ENCODE measurements at regions not wholly inside any gene's neighbourhood (a gene's known extent, or its start where the extent isn't known, plus 50 kb on each side); places are given as distances from the start of the nearest gene placed in this dataset.

GRCh38 chr13:57409656-57410055 lies 221.9 kb upstream of the PCDH17 start:
- H3K27ac ChIP-seq (ENCODE audit: low read depth in 1 of 3, low read length in 2 of 3): no peak overlapping the region
- H3K27me3 ChIP-seq (ENCODE audit: control insufficient read depth in 3 of 3, insufficient read depth in 3 of 3, low read length in 3 of 3): no peaks in the 10 kb centered on the region
- WGBS, 3 donors: 92 to 95% (median 94%) methylated on average over 1 of the region's 1 CpG
- FAIRE-seq (no peak), DNase-seq (no peak)
- H3K4me3 ChIP-seq (ENCODE audit: low read depth in 1 of 3, low read length in 3 of 3): no peak overlapping the region
- no peaks in the 10 kb centered on the region for H3K36me3 ChIP-seq (ENCODE audit: control insufficient read depth in 3 of 3, insufficient read depth in 2 of 3, low read depth in 1 of 3, low read length in 3 of 3)
- H3K9me3 ChIP-seq (ENCODE audit: control insufficient read depth in 2 of 2, insufficient read depth in 1 of 2, low read depth in 1 of 2, low read length in 1 of 2): peaks cover 0 to 7% of the 10 kb centered on the region in 2 donors
- no peaks in the 10 kb centered on the region for H3K4me1 ChIP-seq (ENCODE audit: control insufficient read depth in 3 of 3, insufficient read depth in 2 of 3, low read depth in 1 of 3, low read length in 2 of 3)

DNA sequence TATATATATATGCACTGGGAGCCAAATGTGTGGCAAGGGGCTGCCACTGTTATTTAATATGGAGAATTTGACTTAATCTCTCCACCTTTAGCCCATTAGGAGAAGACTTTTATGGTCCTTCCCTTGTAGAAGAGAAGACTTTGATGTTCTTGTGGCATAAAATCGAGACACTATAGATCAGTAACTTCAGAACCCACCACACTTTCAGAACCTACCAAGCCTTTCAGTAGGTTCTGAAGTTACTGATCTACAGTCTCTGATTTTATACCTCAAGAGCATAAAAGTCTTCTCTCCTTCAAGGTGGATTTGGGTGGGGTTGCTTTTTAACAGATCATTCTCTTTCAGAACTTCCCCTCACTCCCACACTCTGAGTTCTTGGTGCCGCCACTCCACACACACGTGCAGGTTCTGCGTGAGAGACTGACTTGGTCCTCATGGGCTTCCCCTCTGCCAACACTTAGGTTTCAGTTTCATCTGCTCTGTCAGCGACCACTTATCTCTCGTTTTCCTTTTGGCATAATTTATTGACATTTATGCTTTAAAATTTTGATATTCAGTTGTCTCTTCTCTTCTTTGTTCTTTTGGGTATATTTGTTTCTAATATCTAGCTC lies 213.4 kb upstream of the PCDH17 start:
- Histone ChIP-seq H3K4me1 (ENCODE audit: control insufficient read depth in 3 of 3, insufficient read depth in 2 of 3, low read depth in 1 of 3, low read length in 2 of 3) (no peaks in the 10 kb centered on the region), H3K27ac (ENCODE audit: low read depth in 1 of 3, low read length in 2 of 3) (no peak overlapping the region), H3K27me3 (ENCODE audit: control insufficient read depth in 3 of 3, insufficient read depth in 3 of 3, low read length in 3 of 3) (no peaks in the 10 kb centered on the region), H3K36me3 (ENCODE audit: control insufficient read depth in 3 of 3, insufficient read depth in 2 of 3, low read depth in 1 of 3, low read length in 3 of 3) (no peaks in the 10 kb centered on the region), H3K4me3 (ENCODE audit: low read depth in 1 of 3, low read length in 3 of 3) (no peak overlapping the region), H3K9me3 (ENCODE audit: control insufficient read depth in 2 of 2, insufficient read depth in 1 of 2, low read depth in 1 of 2, low read length in 1 of 2) (no peaks in the 10 kb centered on the region)
- WGBS, 3 donors: 58 to 74% (median 60%) methylated on average over 6 of the region's 6 CpGs
- FAIRE-seq: no peak
- DNase-seq: no peak

DNA sequence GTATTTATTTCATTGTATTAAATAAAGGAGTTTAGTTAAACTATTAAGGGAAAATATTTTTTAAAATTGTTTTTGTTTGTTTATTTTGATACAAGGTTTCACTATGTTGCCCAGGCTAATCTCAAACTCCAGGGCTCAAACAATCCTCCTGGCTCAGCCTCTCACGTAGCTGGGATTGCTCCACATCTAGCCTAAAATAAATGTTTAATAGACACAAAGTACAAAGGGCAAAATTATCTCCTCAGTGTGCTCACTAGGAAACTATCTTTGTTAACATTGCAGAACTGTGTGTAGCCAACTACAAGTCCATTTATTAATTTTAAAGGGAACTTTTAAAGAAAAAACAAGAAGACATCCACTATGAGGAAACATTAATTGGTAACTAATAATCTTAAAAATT lies 207.2 kb upstream of the PCDH17 start:
- Histone ChIP-seq H3K27ac (ENCODE audit: low read depth in 1 of 3, low read length in 2 of 3) (no peak overlapping the region), H3K27me3 (ENCODE audit: control insufficient read depth in 3 of 3, insufficient read depth in 3 of 3, low read length in 3 of 3) (no peaks in the 10 kb centered on the region), H3K9me3 (ENCODE audit: control insufficient read depth in 2 of 2, insufficient read depth in 1 of 2, low read depth in 1 of 2, low read length in 1 of 2) (peaks cover 0 to 5% of the 10 kb centered on the region in 2 donors), H3K4me1 (ENCODE audit: control insufficient read depth in 3 of 3, insufficient read depth in 2 of 3, low read depth in 1 of 3, low read length in 2 of 3) (no peaks in the 10 kb centered on the region), H3K4me3 (ENCODE audit: low read depth in 1 of 3, low read length in 3 of 3) (no peak overlapping the region), H3K36me3 (ENCODE audit: control insufficient read depth in 3 of 3, insufficient read depth in 2 of 3, low read depth in 1 of 3, low read length in 3 of 3) (no peaks in the 10 kb centered on the region)
- FAIRE-seq: no peak
- 14 to 44% (median 23%) methylated on average over 1 of the region's 1 CpG for WGBS, 3 donors
- DNase-seq: peak in 1 of 2 donors; percentile 2

DNA sequence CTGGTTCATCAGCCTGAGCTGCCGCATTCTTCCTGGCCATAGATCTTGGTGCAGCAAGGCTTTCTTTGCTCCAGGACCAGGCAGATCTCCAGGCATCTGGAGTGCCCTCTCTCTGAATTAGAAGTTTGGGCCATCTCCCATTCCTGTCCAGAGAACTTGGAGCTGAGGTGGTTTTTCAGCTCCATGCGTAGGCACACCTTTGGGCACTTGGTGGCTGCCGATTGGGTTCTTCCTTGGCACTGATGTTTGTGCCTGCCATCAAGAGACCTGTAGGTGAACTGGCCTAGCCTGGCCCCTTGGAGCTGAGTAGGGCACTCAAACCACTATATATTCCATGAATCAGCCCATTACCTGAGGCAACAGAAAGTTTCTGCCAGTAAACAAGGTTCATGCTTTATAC lies 206.0 kb upstream of the PCDH17 start:
- no peak for DNase-seq
- no peaks in the 10 kb centered on the region for H3K27me3 ChIP-seq (ENCODE audit: control insufficient read depth in 3 of 3, insufficient read depth in 3 of 3, low read length in 3 of 3)
- whole genome bisulfite sequencing, 3 donors: 94 to 98% (median 97%) methylated on average over 3 of the region's 3 CpGs
- H3K9me3 ChIP-seq (ENCODE audit: control insufficient read depth in 2 of 2, insufficient read depth in 1 of 2, low read depth in 1 of 2, low read length in 1 of 2): peaks cover 0 to 5% of the 10 kb centered on the region in 2 donors
- no peak overlapping the region for H3K27ac ChIP-seq (ENCODE audit: low read depth in 1 of 3, low read length in 2 of 3)
- no peaks in the 10 kb centered on the region for H3K36me3 ChIP-seq (ENCODE audit: control insufficient read depth in 3 of 3, insufficient read depth in 2 of 3, low read depth in 1 of 3, low read length in 3 of 3)
- H3K4me1 ChIP-seq (ENCODE audit: control insufficient read depth in 3 of 3, insufficient read depth in 2 of 3, low read depth in 1 of 3, low read length in 2 of 3): no peaks in the 10 kb centered on the region
- no peak for FAIRE-seq
- H3K4me3 ChIP-seq (ENCODE audit: low read depth in 1 of 3, low read length in 3 of 3): no peak overlapping the region

GRCh38 chr13:57437587-57437986 lies 194.0 kb upstream of the PCDH17 start:
- H3K9me3 ChIP-seq (ENCODE audit: control insufficient read depth in 2 of 2, insufficient read depth in 1 of 2, low read depth in 1 of 2, low read length in 1 of 2): peaks cover 0 to 5% of the 10 kb centered on the region in 2 donors
- no peaks in the 10 kb centered on the region for H3K27me3 ChIP-seq (ENCODE audit: control insufficient read depth in 3 of 3, insufficient read depth in 3 of 3, low read length in 3 of 3)
- 29 to 76% (median 64%) methylated on average over 2 of the region's 2 CpGs for WGBS, 3 donors
- DNase-seq: peak in 1 of 2 donors; percentile 3
- H3K4me3 ChIP-seq (ENCODE audit: low read depth in 1 of 3, low read length in 3 of 3): no peak overlapping the region
- no peaks in the 10 kb centered on the region for H3K36me3 ChIP-seq (ENCODE audit: control insufficient read depth in 3 of 3, insufficient read depth in 2 of 3, low read depth in 1 of 3, low read length in 3 of 3)
- no peak overlapping the region for H3K27ac ChIP-seq (ENCODE audit: low read depth in 1 of 3, low read length in 2 of 3)
- peaks cover 0 to 5% (median 0%) of the 10 kb centered on the region in 3 donors for H3K4me1 ChIP-seq (ENCODE audit: control insufficient read depth in 3 of 3, insufficient read depth in 2 of 3, low read depth in 1 of 3, low read length in 2 of 3)
- no peak for FAIRE-seq

- no peak overlapping the region for H3K27ac ChIP-seq (ENCODE audit: low read depth in 1 of 3, low read length in 2 of 3)
- no peak overlapping the region for H3K4me3 ChIP-seq (ENCODE audit: low read depth in 1 of 3, low read length in 3 of 3)
- H3K27me3 ChIP-seq (ENCODE audit: control insufficient read depth in 3 of 3, insufficient read depth in 3 of 3, low read length in 3 of 3): no peaks in the 10 kb centered on the region
- 95 to 100% (median 95%) methylated on average over 3 of the region's 3 CpGs for WGBS, 3 donors
- H3K9me3 ChIP-seq (ENCODE audit: control insufficient read depth in 2 of 2, insufficient read depth in 1 of 2, low read depth in 1 of 2, low read length in 1 of 2): peaks cover 0 to 5% of the 10 kb centered on the region in 2 donors
- H3K36me3 ChIP-seq (ENCODE audit: control insufficient read depth in 3 of 3, insufficient read depth in 2 of 3, low read depth in 1 of 3, low read length in 3 of 3): no peaks in the 10 kb centered on the region
- DNase-seq: no peak
- FAIRE-seq: no peak
- peaks cover 0 to 5% (median 0%) of the 10 kb centered on the region in 3 donors for H3K4me1 ChIP-seq (ENCODE audit: control insufficient read depth in 3 of 3, insufficient read depth in 2 of 3, low read depth in 1 of 3, low read length in 2 of 3)
Measured at GRCh38 chr13:57438072-57438471, 193.5 kb upstream of the PCDH17 start.

GRCh38 chr13:57443494-57443893 lies 188.1 kb upstream of the PCDH17 start:
- Histone ChIP-seq H3K27me3 (ENCODE audit: control insufficient read depth in 3 of 3, insufficient read depth in 3 of 3, low read length in 3 of 3) (no peaks in the 10 kb centered on the region), H3K4me3 (ENCODE audit: low read depth in 1 of 3, low read length in 3 of 3) (no peak overlapping the region), H3K9me3 (ENCODE audit: control insufficient read depth in 2 of 2, insufficient read depth in 1 of 2, low read depth in 1 of 2, low read length in 1 of 2) (no peaks in the 10 kb centered on the region), H3K36me3 (ENCODE audit: control insufficient read depth in 3 of 3, insufficient read depth in 2 of 3, low read depth in 1 of 3, low read length in 3 of 3) (no peaks in the 10 kb centered on the region), H3K4me1 (ENCODE audit: control insufficient read depth in 3 of 3, insufficient read depth in 2 of 3, low read depth in 1 of 3, low read length in 2 of 3) (no peaks in the 10 kb centered on the region), H3K27ac (ENCODE audit: low read depth in 1 of 3, low read length in 2 of 3) (no peak overlapping the region)
- FAIRE-seq (no peak), DNase-seq (no peak)
- WGBS, 3 donors: 80 to 85% (median 83%) methylated on average over 2 of the region's 2 CpGs

- Histone ChIP-seq H3K9me3 (ENCODE audit: control insufficient read depth in 2 of 2, insufficient read depth in 1 of 2, low read depth in 1 of 2, low read length in 1 of 2) (no peaks in the 10 kb centered on the region), H3K27ac (ENCODE audit: low read depth in 1 of 3, low read length in 2 of 3) (no peak overlapping the region), H3K27me3 (ENCODE audit: control insufficient read depth in 3 of 3, insufficient read depth in 3 of 3, low read length in 3 of 3) (no peaks in the 10 kb centered on the region), H3K4me3 (ENCODE audit: low read depth in 1 of 3, low read length in 3 of 3) (no peak overlapping the region), H3K36me3 (ENCODE audit: control insufficient read depth in 3 of 3, insufficient read depth in 2 of 3, low read depth in 1 of 3, low read length in 3 of 3) (no peaks in the 10 kb centered on the region), H3K4me1 (ENCODE audit: control insufficient read depth in 3 of 3, insufficient read depth in 2 of 3, low read depth in 1 of 3, low read length in 2 of 3) (no peaks in the 10 kb centered on the region)
- DNase-seq (no peak), FAIRE-seq (no peak)
- 69 to 75% (median 72%) methylated on average over 2 of the region's 2 CpGs for WGBS, 3 donors
Measured at GRCh38 chr13:57450356-57450755, 181.2 kb upstream of the PCDH17 start.

DNA sequence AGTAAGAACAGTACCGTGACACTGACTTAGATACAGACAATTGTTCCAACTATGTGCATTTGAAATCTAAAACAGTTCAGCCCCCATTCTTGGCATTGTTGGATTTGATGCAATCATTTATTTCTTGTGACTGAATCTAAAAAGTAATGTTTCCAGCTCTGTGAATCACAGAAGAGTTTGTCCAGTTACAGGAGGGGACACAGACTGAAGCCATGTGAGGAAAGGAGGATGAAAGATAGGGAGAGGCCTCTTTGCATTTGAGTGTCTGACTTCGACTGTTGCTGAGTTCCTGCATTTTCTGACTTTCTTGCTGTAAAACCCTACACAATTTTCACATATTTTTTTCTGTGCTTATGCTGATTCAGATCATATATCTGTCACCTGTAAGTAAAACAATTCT lies 179.3 kb upstream of the PCDH17 start:
- Histone ChIP-seq H3K27me3 (ENCODE audit: control insufficient read depth in 3 of 3, insufficient read depth in 3 of 3, low read length in 3 of 3) (no peaks in the 10 kb centered on the region), H3K4me1 (ENCODE audit: control insufficient read depth in 3 of 3, insufficient read depth in 2 of 3, low read depth in 1 of 3, low read length in 2 of 3) (no peaks in the 10 kb centered on the region), H3K9me3 (ENCODE audit: control insufficient read depth in 2 of 2, insufficient read depth in 1 of 2, low read depth in 1 of 2, low read length in 1 of 2) (no peaks in the 10 kb centered on the region), H3K4me3 (ENCODE audit: low read depth in 1 of 3, low read length in 3 of 3) (no peak overlapping the region), H3K27ac (ENCODE audit: low read depth in 1 of 3, low read length in 2 of 3) (no peak overlapping the region), H3K36me3 (ENCODE audit: control insufficient read depth in 3 of 3, insufficient read depth in 2 of 3, low read depth in 1 of 3, low read length in 3 of 3) (no peaks in the 10 kb centered on the region)
- WGBS, 3 donors: 73 to 75% (median 75%) methylated on average over 2 of the region's 2 CpGs
- no peak for DNase-seq
- FAIRE-seq: no peak
